SK-N-SH (cell line): ENCODE measurements at regions not wholly inside any gene's neighbourhood (a gene's known extent, or its start where the extent isn't known, plus 50 kb on each side); places are given as distances from the start of the nearest gene placed in this dataset.

Experiments
- CTCF ChIA-PET: fragments of 300-600, 350-600 bp; formaldehyde crosslinking; extraction: SDS; loops from one replicate; lab custom pipeline; 2021; lab: Yijun Ruan, JAX
- POLR2A ChIA-PET: fragments of 350-600 bp; sonication (Branson Sonifier 250); formaldehyde crosslinking; extraction: SDS; loops from one replicate; lab custom pipeline; 2020; ENCODE audit warnings: antibody characterized with exemption, inconsistent platforms; lab: Yijun Ruan, JAX
- DNase-seq: peaks from one replicate; pipeline ENCODE4 v3.0.0; 2012
- H2AFZ ChIP-seq: fragments of 200-600 bp; sonication (generic); 2 replicates; pipeline ENCODE4 v1.8.1; 2016; ENCODE audit warnings: antibody characterized with exemption, mild to moderate bottlenecking, low read depth
- H3F3A ChIP-seq: fragments of 200-600 bp; sonication (generic); replicated peaks from 2 replicates; pipeline ENCODE3; 2016; ENCODE audit warnings: antibody characterized with exemption, mild to moderate bottlenecking; ENCODE audit not compliant: insufficient read depth
- H3K27ac ChIP-seq, 2 experiments: fragments of 200-500 bp in 1 of 2; fragments of 200-600 bp in 1 of 2; sonication (Bioruptor generic) in 1 of 2; sonication (generic), shearing (Covaris generic) in 1 of 2; 2 replicates each; pipeline versions ENCODE4 v1.5.1 to v1.6.1; 2014 to 2016; ENCODE audit warnings: low read depth in 2 of 2, inconsistent platforms in 1 of 2, low read length in 1 of 2, mild to moderate bottlenecking in 1 of 2, mixed read lengths in 1 of 2
- H3K27me3 ChIP-seq: fragments of 200-600 bp; sonication (generic), shearing (Covaris generic); 2 replicates; pipeline ENCODE4 v1.6.1; 2016; ENCODE audit warnings: mixed run types; ENCODE audit not compliant: insufficient read depth
- H3K36me3 ChIP-seq, 2 experiments: fragments of 200-500 bp in 1 of 2; fragments of 200-600 bp in 1 of 2; sonication (Bioruptor generic) in 1 of 2; sonication (generic) in 1 of 2; replicated peaks in 1 of 2; 2 replicates each; pipeline versions ENCODE3 to v1.5.1; 2014 to 2016; ENCODE audit warnings: low read length in 1 of 2, mild to moderate bottlenecking in 1 of 2; ENCODE audit not compliant: insufficient read depth in 2 of 2, control insufficient read depth in 1 of 2
- H3K4me1 ChIP-seq, 2 experiments: fragments of 200-500 bp in 1 of 2; fragments of 200-600 bp in 1 of 2; sonication (Bioruptor generic) in 1 of 2; sonication (generic), shearing (Covaris generic) in 1 of 2; 2 replicates each; pipeline versions ENCODE4 v1.5.1 to v1.6.1; 2014 to 2016; ENCODE audit warnings: low read depth in 1 of 2, low read length in 1 of 2, mixed run types in 1 of 2; ENCODE audit not compliant: insufficient read depth in 2 of 2, control insufficient read depth in 1 of 2
- H3K4me2 ChIP-seq: fragments of 200-600 bp; sonication (generic), shearing (Covaris generic); 2 replicates; pipeline ENCODE4 v1.6.1; 2017; ENCODE audit warnings: mixed run types
- H3K4me3 ChIP-seq, 2 experiments: fragments of 200-500 bp in 1 of 2; fragments of 200-600 bp in 1 of 2; sonication (Bioruptor generic) in 1 of 2; sonication (generic), shearing (Covaris generic) in 1 of 2; 2 replicates each; pipeline versions ENCODE4 v1.5.1 to v1.8.1; 2014 to 2016; ENCODE audit warnings: low read depth in 2 of 2, inconsistent platforms in 1 of 2, low read length in 1 of 2, mild to moderate bottlenecking in 1 of 2, mixed read lengths in 1 of 2, moderate library complexity in 1 of 2
- H3K79me2 ChIP-seq: fragments of 200-600 bp; sonication (generic); 2 replicates; pipeline ENCODE4 v1.8.1; 2017; ENCODE audit warnings: mild to moderate bottlenecking; ENCODE audit not compliant: insufficient read depth
- H3K9ac ChIP-seq: fragments of 200-600 bp; sonication (generic); 2 replicates; pipeline ENCODE4 v1.6.1; 2017; ENCODE audit warnings: mixed run types
- H3K9me2 ChIP-seq: fragments of 200-600 bp; sonication (generic); 2 replicates; pipeline ENCODE4 v1.6.1; 2017; ENCODE audit warnings: mixed run types
- H3K9me3 ChIP-seq: fragments of 200-600 bp; sonication (generic); 2 replicates; pipeline ENCODE4 v1.6.1; 2017; ENCODE audit warnings: mixed run types, mild to moderate bottlenecking, moderate library complexity
- H4K20me1 ChIP-seq: fragments of 200-600 bp; sonication (generic); 2 replicates; pipeline ENCODE4 v1.6.1; 2017; ENCODE audit warnings: mild to moderate bottlenecking, mixed run types; ENCODE audit not compliant: insufficient read depth
- CHD2 ChIP-seq: fragments of 150-350 bp; IDR thresholded peaks from 2 replicates; pipeline ENCODE4 v1.6.1; 2018; ENCODE audit warnings: low read length; ENCODE audit not compliant: partially characterized antibody
- EP300 ChIP-seq, 2 experiments: IDR thresholded peaks; 2 replicates each; pipeline versions ENCODE4 v1.4.0 to v1.6.1; 2012; ENCODE audit warnings: borderline replicate concordance in 1 of 2, low read depth in 1 of 2, low read length in 1 of 2
- GABPA ChIP-seq: IDR thresholded peaks from 2 replicates; pipeline ENCODE4 v1.4.0; 2012; ENCODE audit warnings: low read depth, mild to moderate bottlenecking
- NFIC ChIP-seq: IDR thresholded peaks from 2 replicates; pipeline ENCODE4 v1.4.0; 2012; ENCODE audit warnings: borderline replicate concordance
- RCOR1 ChIP-seq: fragments of 150-350 bp; IDR thresholded peaks from 2 replicates; pipeline ENCODE4 v1.6.1; 2017; ENCODE audit warnings: antibody characterized with exemption, low read length
- RFX5 ChIP-seq: IDR thresholded peaks from 2 replicates; pipeline ENCODE4 v1.6.1; 2012; ENCODE audit warnings: mild to moderate bottlenecking, improper control_type of control experiment, low read length
- RXRA ChIP-seq: IDR thresholded peaks from 2 replicates; pipeline ENCODE4 v1.4.0; 2012; ENCODE audit warnings: low read depth, mild to moderate bottlenecking, borderline replicate concordance
- SIN3A ChIP-seq: IDR thresholded peaks from 2 replicates; pipeline ENCODE4 v1.6.1; 2012; ENCODE audit warnings: low read depth, mild to moderate bottlenecking, low read length, moderate library complexity, borderline replicate concordance
- TAF1 ChIP-seq: IDR thresholded peaks from 2 replicates; pipeline ENCODE4 v1.6.1; 2012; ENCODE audit warnings: low read depth, mild to moderate bottlenecking, low read length, moderate library complexity, borderline replicate concordance
- WGBS: methylation state at CpG from one replicate; pipeline ENCODE4 v1.1.6; 2017; ENCODE audit warnings: low lambda C conversion rate; 5-methylcytosine and 5-hydroxymethylcytosine counted together
- TF ChIP-seq, protein P1 (sequence below): IDR thresholded peaks from 2 replicates; pipeline ENCODE4; 2012
- TF ChIP-seq, protein P2 (sequence below): IDR thresholded peaks from 2 replicates; pipeline ENCODE4 v1.4.0; 2012; ENCODE audit warnings: low read depth, borderline replicate concordance
- TF ChIP-seq, protein P3 (sequence below): IDR thresholded peaks from 2 replicates; pipeline ENCODE4 v1.4.0; 2012; ENCODE audit warnings: low read depth, borderline replicate concordance
- TF ChIP-seq, protein P4 (sequence below): fragments of 150-350 bp; IDR thresholded peaks from 2 replicates; pipeline ENCODE4 v1.6.1; 2016; ENCODE audit warnings: mild to moderate bottlenecking, low read depth, low read length
- TF ChIP-seq, protein P5 (sequence below): IDR thresholded peaks from 2 replicates; pipeline ENCODE4 v1.6.1; 2012; ENCODE audit warnings: mild to moderate bottlenecking, low read depth, low read length, moderate library complexity
- TF ChIP-seq, protein P6 (sequence below): fragments of 200-600 bp; sonication (generic); IDR thresholded peaks from 2 replicates; pipeline ENCODE4 v1.6.1; 2017; ENCODE audit warnings: antibody characterized with exemption, mild to moderate bottlenecking, moderate library complexity
- TF ChIP-seq, protein P7 (sequence below): IDR thresholded peaks from 2 replicates; pipeline ENCODE4 v1.4.0; 2012; ENCODE audit warnings: low read depth

DNA sequence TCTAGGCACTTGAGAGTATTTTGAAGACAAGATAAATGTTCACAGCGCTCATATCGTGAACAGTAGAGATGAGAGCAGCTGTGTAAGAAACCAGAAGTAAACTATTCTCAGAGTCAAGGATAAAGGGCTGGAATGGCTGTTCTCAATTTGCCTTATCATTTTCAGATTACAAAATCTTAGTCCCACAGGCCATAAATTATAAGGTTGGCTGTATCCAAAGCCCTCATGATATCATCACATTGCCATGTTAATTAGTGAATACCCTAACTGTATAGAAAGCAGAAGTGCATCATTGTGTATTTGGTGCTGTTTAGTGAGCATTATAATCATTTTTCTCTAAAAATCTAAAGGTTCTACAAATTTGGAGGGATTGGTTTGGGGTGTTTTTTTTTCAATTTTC is 168.9 kb upstream of the EDNRA start (continued):
- TF ChIP-seq, protein P1, sequence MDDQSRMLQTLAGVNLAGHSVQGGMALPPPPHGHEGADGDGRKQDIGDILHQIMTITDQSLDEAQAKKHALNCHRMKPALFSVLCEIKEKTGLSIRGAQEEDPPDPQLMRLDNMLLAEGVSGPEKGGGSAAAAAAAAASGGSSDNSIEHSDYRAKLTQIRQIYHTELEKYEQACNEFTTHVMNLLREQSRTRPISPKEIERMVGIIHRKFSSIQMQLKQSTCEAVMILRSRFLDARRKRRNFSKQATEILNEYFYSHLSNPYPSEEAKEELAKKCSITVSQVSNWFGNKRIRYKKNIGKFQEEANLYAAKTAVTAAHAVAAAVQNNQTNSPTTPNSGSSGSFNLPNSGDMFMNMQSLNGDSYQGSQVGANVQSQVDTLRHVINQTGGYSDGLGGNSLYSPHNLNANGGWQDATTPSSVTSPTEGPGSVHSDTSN = no peak

DNA sequence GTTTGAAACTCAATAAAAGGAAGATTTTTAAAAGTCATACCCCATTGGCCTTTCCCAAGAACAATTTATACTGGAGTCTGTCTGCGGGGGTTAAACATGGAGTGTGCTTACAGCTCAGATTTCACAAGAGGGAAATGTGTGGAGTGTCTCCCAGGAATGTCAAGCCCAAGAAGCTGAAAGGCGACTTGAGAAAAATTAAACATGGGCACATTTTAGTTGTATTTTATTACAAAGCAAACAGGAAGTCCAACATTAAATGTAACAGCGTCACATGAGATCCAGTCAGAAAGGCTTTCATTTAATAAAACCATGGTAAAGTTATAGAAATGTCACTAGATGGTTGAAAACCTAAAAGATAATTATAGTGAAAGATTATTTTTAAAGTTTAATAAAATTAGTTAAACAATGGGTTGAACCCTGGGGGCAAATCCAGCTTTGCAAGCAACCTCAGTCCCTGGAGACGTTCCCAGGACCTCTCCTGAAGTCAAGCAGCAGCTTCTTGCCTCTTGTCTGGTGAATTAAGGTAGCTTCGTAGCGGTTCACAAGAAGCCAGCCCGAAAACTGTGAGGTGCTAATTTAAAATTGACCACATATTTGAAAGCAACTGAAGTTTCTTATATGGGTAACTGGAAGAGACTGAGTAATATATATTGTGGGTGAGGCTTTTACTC is 168.4 kb upstream of the EDNRA start:
- Histone ChIP-seq H3F3A (no peaks in the 10 kb centered on the region), H3K4me2 (no peak overlapping the region), H3K36me3 (no peaks in the 10 kb centered on the region), H3K4me3 (no peak overlapping the region), H3K27me3 (no peaks in the 10 kb centered on the region), H4K20me1 (no peaks in the 10 kb centered on the region), H3K9ac (no peak overlapping the region), H2AFZ (no peak overlapping the region), H3K9me3 (no peaks in the 10 kb centered on the region), H3K4me1 (peaks cover 0 to 5% of the 10 kb centered on the region in 2 experiments; a peak in 2 of 4 replicates), H3K79me2 (no peaks in the 10 kb centered on the region), H3K27ac (no peak overlapping the region), H3K9me2 (no peaks in the 10 kb centered on the region)
- POLR2A ChIA-PET = no interaction called here
- no peak for TF ChIP-seq NFIC
- TF ChIP-seq, protein P2, sequence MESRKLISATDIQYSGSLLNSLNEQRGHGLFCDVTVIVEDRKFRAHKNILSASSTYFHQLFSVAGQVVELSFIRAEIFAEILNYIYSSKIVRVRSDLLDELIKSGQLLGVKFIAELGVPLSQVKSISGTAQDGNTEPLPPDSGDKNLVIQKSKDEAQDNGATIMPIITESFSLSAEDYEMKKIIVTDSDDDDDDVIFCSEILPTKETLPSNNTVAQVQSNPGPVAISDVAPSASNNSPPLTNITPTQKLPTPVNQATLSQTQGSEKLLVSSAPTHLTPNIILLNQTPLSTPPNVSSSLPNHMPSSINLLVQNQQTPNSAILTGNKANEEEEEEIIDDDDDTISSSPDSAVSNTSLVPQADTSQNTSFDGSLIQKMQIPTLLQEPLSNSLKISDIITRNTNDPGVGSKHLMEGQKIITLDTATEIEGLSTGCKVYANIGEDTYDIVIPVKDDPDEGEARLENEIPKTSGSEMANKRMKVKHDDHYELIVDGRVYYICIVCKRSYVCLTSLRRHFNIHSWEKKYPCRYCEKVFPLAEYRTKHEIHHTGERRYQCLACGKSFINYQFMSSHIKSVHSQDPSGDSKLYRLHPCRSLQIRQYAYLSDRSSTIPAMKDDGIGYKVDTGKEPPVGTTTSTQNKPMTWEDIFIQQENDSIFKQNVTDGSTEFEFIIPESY = no peak
- no peak for TF ChIP-seq EP300 (IDR thresholded peaks at IDR 0.05; ENCODE audit: borderline replicate concordance in 1 of 2, low read depth in 1 of 2, low read length in 1 of 2)
- TF ChIP-seq RXRA = no peak
- TF ChIP-seq RCOR1 = no peak
- TF ChIP-seq SIN3A = no peak
- TF ChIP-seq, protein P3, sequence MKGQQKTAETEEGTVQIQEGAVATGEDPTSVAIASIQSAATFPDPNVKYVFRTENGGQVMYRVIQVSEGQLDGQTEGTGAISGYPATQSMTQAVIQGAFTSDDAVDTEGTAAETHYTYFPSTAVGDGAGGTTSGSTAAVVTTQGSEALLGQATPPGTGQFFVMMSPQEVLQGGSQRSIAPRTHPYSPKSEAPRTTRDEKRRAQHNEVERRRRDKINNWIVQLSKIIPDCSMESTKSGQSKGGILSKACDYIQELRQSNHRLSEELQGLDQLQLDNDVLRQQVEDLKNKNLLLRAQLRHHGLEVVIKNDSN = no peak
- TF ChIP-seq, protein P4, sequence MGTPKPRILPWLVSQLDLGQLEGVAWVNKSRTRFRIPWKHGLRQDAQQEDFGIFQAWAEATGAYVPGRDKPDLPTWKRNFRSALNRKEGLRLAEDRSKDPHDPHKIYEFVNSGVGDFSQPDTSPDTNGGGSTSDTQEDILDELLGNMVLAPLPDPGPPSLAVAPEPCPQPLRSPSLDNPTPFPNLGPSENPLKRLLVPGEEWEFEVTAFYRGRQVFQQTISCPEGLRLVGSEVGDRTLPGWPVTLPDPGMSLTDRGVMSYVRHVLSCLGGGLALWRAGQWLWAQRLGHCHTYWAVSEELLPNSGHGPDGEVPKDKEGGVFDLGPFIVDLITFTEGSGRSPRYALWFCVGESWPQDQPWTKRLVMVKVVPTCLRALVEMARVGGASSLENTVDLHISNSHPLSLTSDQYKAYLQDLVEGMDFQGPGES = no peak
- TF ChIP-seq, protein P5, sequence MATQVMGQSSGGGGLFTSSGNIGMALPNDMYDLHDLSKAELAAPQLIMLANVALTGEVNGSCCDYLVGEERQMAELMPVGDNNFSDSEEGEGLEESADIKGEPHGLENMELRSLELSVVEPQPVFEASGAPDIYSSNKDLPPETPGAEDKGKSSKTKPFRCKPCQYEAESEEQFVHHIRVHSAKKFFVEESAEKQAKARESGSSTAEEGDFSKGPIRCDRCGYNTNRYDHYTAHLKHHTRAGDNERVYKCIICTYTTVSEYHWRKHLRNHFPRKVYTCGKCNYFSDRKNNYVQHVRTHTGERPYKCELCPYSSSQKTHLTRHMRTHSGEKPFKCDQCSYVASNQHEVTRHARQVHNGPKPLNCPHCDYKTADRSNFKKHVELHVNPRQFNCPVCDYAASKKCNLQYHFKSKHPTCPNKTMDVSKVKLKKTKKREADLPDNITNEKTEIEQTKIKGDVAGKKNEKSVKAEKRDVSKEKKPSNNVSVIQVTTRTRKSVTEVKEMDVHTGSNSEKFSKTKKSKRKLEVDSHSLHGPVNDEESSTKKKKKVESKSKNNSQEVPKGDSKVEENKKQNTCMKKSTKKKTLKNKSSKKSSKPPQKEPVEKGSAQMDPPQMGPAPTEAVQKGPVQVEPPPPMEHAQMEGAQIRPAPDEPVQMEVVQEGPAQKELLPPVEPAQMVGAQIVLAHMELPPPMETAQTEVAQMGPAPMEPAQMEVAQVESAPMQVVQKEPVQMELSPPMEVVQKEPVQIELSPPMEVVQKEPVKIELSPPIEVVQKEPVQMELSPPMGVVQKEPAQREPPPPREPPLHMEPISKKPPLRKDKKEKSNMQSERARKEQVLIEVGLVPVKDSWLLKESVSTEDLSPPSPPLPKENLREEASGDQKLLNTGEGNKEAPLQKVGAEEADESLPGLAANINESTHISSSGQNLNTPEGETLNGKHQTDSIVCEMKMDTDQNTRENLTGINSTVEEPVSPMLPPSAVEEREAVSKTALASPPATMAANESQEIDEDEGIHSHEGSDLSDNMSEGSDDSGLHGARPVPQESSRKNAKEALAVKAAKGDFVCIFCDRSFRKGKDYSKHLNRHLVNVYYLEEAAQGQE = no peak
- TF ChIP-seq GABPA = no peak
- TF ChIP-seq RFX5 = no peak
- TF ChIP-seq CHD2 = no peak
- TF ChIP-seq, protein P6, sequence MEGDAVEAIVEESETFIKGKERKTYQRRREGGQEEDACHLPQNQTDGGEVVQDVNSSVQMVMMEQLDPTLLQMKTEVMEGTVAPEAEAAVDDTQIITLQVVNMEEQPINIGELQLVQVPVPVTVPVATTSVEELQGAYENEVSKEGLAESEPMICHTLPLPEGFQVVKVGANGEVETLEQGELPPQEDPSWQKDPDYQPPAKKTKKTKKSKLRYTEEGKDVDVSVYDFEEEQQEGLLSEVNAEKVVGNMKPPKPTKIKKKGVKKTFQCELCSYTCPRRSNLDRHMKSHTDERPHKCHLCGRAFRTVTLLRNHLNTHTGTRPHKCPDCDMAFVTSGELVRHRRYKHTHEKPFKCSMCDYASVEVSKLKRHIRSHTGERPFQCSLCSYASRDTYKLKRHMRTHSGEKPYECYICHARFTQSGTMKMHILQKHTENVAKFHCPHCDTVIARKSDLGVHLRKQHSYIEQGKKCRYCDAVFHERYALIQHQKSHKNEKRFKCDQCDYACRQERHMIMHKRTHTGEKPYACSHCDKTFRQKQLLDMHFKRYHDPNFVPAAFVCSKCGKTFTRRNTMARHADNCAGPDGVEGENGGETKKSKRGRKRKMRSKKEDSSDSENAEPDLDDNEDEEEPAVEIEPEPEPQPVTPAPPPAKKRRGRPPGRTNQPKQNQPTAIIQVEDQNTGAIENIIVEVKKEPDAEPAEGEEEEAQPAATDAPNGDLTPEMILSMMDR = no peak
- no peak for TF ChIP-seq TAF1
- TF ChIP-seq, protein P7, sequence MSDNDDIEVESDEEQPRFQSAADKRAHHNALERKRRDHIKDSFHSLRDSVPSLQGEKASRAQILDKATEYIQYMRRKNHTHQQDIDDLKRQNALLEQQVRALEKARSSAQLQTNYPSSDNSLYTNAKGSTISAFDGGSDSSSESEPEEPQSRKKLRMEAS = no peak
- CTCF ChIA-PET = no interaction called here
- 78% methylated on average over 7 of the region's 7 CpGs for WGBS
- no peak for DNase-seq
